Erythroblast (primary cell): ENCODE measurements at regions not wholly inside any gene's neighbourhood (a gene's known extent, or its start where the extent isn't known, plus 50 kb on each side); places are given as distances from the start of the nearest gene placed in this dataset.

Experiments
- GATA1 ChIP-seq: IDR thresholded peaks from 2 replicates; pipeline ENCODE4 v1.6.1; 2011; ENCODE audit warnings: low read depth, mild to moderate bottlenecking, control low read depth, low read length, moderate library complexity
- POLR2A ChIP-seq: IDR thresholded peaks from 2 replicates; pipeline ENCODE4 v1.6.1; 2011; ENCODE audit warnings: mild to moderate bottlenecking, low read length

DNA sequence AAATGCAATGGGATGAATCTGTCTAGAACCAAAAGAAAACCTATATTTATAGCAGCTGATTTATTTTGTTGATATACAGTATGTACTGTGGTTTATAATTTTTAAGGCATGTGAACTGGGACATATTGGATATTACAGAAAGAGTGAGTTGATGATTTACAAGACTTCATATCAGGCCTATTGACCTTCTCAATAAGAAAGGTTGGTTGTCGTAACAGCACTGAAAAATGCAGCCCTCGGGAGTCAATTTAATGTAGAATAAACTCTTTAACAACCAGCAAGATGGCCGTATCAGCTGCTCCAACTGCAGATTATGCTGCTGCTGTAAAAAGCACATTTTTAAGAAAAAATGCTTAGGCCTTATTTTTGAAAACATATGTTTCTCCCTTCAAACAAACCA lies 407.3 kb downstream of the GXYLT1 start:
- TF ChIP-seq POLR2A: no peak
- TF ChIP-seq GATA1: no peak
